ENCODE measurements at regions not wholly inside any gene's neighbourhood (a gene's known extent, or its start where the extent isn't known, plus 50 kb on each side); places are given as distances from the start of the nearest gene placed in this dataset.

GRCh38 chr5:133851521-133851920 lies 116.9 kb downstream of the C5orf15 start:
- no peak for TF ChIP-seq POLR2A (IDR thresholded peaks at IDR 0.05)
- no peak for TF ChIP-seq CTCF (IDR thresholded peaks at IDR 0.05)

Measured in adrenal gland (tissue), 5 donors.